Duodenal mucosa (tissue), 2 donors: ENCODE measurements at regions not wholly inside any gene's neighbourhood (a gene's known extent, or its start where the extent isn't known, plus 50 kb on each side); places are given as distances from the start of the nearest gene placed in this dataset.

Source experiments
- H3K27ac ChIP-seq: one replicate; pipeline ENCODE4 v1.7.0; 2013; ENCODE audit warnings: low read depth, low read length
- H3K27me3 ChIP-seq, 2 donors: one replicate each; pipeline ENCODE4 v1.7.0; 2013; ENCODE audit warnings: low read length in 2 of 2, control low read depth in 1 of 2; ENCODE audit not compliant: insufficient read depth in 2 of 2, control insufficient read depth in 1 of 2
- H3K36me3 ChIP-seq, 2 donors: one replicate each; pipeline ENCODE4 v1.7.0; 2013; ENCODE audit warnings: low read length in 2 of 2, control low read depth in 1 of 2; ENCODE audit not compliant: insufficient read depth in 2 of 2, control insufficient read depth in 1 of 2
- H3K4me1 ChIP-seq, 2 donors: one replicate each; pipeline ENCODE4 v1.7.0; 2013; ENCODE audit warnings: low read length in 2 of 2, control low read depth in 1 of 2; ENCODE audit not compliant: insufficient read depth in 2 of 2, control insufficient read depth in 1 of 2
- H3K4me3 ChIP-seq, 2 donors: one replicate each; pipeline ENCODE4 v1.7.0; 2013; ENCODE audit warnings: low read length in 2 of 2, low read depth in 1 of 2
- H3K9ac ChIP-seq, 2 donors: one replicate each; pipeline ENCODE4 v1.7.0; 2013; ENCODE audit warnings: low read length in 2 of 2, low read depth in 1 of 2
- H3K9me3 ChIP-seq, 2 donors: one replicate each; pipeline ENCODE4 v1.7.0; 2013; ENCODE audit warnings: low read length in 2 of 2, control low read depth in 1 of 2; ENCODE audit not compliant: control insufficient read depth in 1 of 2

GRCh38 chr12:124227951-124228711 is 66.8 kb upstream of the RFLNA start:
- Histone ChIP-seq H3K27me3 (peaks cover 0 to 3% of the 10 kb centered on the region in 2 donors), H3K4me3 (no peak overlapping the region), H3K9me3 (no peaks in the 10 kb centered on the region), H3K36me3 (no peaks in the 10 kb centered on the region), H3K9ac (no peak overlapping the region), H3K4me1 (peaks cover 14 to 18% of the 10 kb centered on the region in 2 donors), H3K27ac (no peak overlapping the region)

GRCh38 chr12:124229520-124229919 is 65.4 kb upstream of the RFLNA start:
- no peaks in the 10 kb centered on the region for H3K9me3 ChIP-seq
- H3K4me3 ChIP-seq: no peak overlapping the region
- peaks cover 23 to 31% of the 10 kb centered on the region in 2 donors for H3K4me1 ChIP-seq
- H3K36me3 ChIP-seq: no peaks in the 10 kb centered on the region
- no peak overlapping the region for H3K9ac ChIP-seq
- peaks cover 0 to 3% of the 10 kb centered on the region in 2 donors for H3K27me3 ChIP-seq
- H3K27ac ChIP-seq: no peak overlapping the region

GRCh38 chr12:124230117-124230757 is 64.7 kb upstream of the RFLNA start:
- peaks cover 23 to 31% of the 10 kb centered on the region in 2 donors for H3K4me1 ChIP-seq
- no peaks in the 10 kb centered on the region for H3K27me3 ChIP-seq
- H3K4me3 ChIP-seq: no peak overlapping the region
- no peak overlapping the region for H3K27ac ChIP-seq
- no peak overlapping the region for H3K9ac ChIP-seq
- H3K36me3 ChIP-seq: no peaks in the 10 kb centered on the region
- H3K9me3 ChIP-seq: no peaks in the 10 kb centered on the region

- Histone ChIP-seq H3K9ac (no peak overlapping the region), H3K27ac (no peak overlapping the region), H3K4me1 (peaks cover 23 to 31% of the 10 kb centered on the region in 2 donors), H3K9me3 (no peaks in the 10 kb centered on the region), H3K36me3 (no peaks in the 10 kb centered on the region), H3K4me3 (no peak overlapping the region), H3K27me3 (no peaks in the 10 kb centered on the region)
Measured at GRCh38 chr12:124230789-124231188, 64.1 kb upstream of the RFLNA start.

- H3K27me3 ChIP-seq: no peaks in the 10 kb centered on the region
- no peaks in the 10 kb centered on the region for H3K36me3 ChIP-seq
- no peak overlapping the region for H3K4me3 ChIP-seq
- H3K9me3 ChIP-seq: no peaks in the 10 kb centered on the region
- peak overlapping the region; percentile 67 for H3K27ac ChIP-seq
- peak overlapping the region in 1 of 2 donors; percentile 54 for H3K9ac ChIP-seq
- peaks cover 23 to 37% of the 10 kb centered on the region in 2 donors for H3K4me1 ChIP-seq
Measured at GRCh38 chr12:124231980-124232653, 62.8 kb upstream of the RFLNA start.

- peak overlapping the region; percentile 67 for H3K27ac ChIP-seq
- H3K4me3 ChIP-seq: no peak overlapping the region
- H3K4me1 ChIP-seq: peaks cover 23 to 37% of the 10 kb centered on the region in 2 donors
- no peaks in the 10 kb centered on the region for H3K36me3 ChIP-seq
- H3K27me3 ChIP-seq: no peaks in the 10 kb centered on the region
- H3K9ac ChIP-seq: peak overlapping the region in 1 of 2 donors; percentile 54
- no peaks in the 10 kb centered on the region for H3K9me3 ChIP-seq
Measured at GRCh38 chr12:124232654-124232987, 62.3 kb upstream of the RFLNA start.

- H3K9ac ChIP-seq: no peak overlapping the region
- H3K9me3 ChIP-seq: no peaks in the 10 kb centered on the region
- no peak overlapping the region for H3K27ac ChIP-seq
- H3K36me3 ChIP-seq: no peaks in the 10 kb centered on the region
- peaks cover 26 to 40% of the 10 kb centered on the region in 2 donors for H3K4me1 ChIP-seq
- H3K27me3 ChIP-seq: no peaks in the 10 kb centered on the region
- no peak overlapping the region for H3K4me3 ChIP-seq
Measured at GRCh38 chr12:124233041-124233796, 61.7 kb upstream of the RFLNA start.

- H3K9me3 ChIP-seq: no peaks in the 10 kb centered on the region
- H3K27ac ChIP-seq: no peak overlapping the region
- H3K36me3 ChIP-seq: no peaks in the 10 kb centered on the region
- no peaks in the 10 kb centered on the region for H3K27me3 ChIP-seq
- no peak overlapping the region for H3K9ac ChIP-seq
- peaks cover 30 to 46% of the 10 kb centered on the region in 2 donors for H3K4me1 ChIP-seq
- no peak overlapping the region for H3K4me3 ChIP-seq
Measured at GRCh38 chr12:124233846-124234640, 60.9 kb upstream of the RFLNA start.

GRCh38 chr12:124236625-124237031 is 58.3 kb upstream of the RFLNA start:
- Histone ChIP-seq H3K36me3 (no peaks in the 10 kb centered on the region), H3K27ac (no peak overlapping the region), H3K9me3 (no peaks in the 10 kb centered on the region), H3K4me1 (peaks cover 38 to 55% of the 10 kb centered on the region in 2 donors), H3K4me3 (no peak overlapping the region), H3K27me3 (no peaks in the 10 kb centered on the region), H3K9ac (no peak overlapping the region)
